Pancreas (tissue), 10 donors: ENCODE measurements at regions not wholly inside any gene's neighbourhood (a gene's known extent, or its start where the extent isn't known, plus 50 kb on each side); places are given as distances from the start of the nearest gene placed in this dataset.

Experiments used
- ATAC-seq, 4 donors: fragments of 200-7000 bp; cut with Tn5 transposase; one replicate each; pipeline versions ENCODE4 v1.8.0 to v1.9.1; 2020; ENCODE audit warnings: mild to moderate bottlenecking in 4 of 4, moderate library complexity in 4 of 4
- DNase-seq, 6 donors: peaks; one replicate each; pipeline ENCODE4 v3.0.0-alpha.2; 2020
- FAIRE-seq: peaks from 2 replicates; lab custom pipeline; 2012; peaks lifted over from hg19 to GRCh38; lab: Jason Lieb, UNC
- H3K27ac ChIP-seq, 4 donors: fragments of 200-600 bp; sonication (generic); 1 replicate in 3 of 4; 2 replicates in 1 of 4; pipeline versions ENCODE4 v1.5.0 to v1.8.0; 2020
- H3K27me3 ChIP-seq, 4 donors: fragments of 200-600 bp; one replicate each; pipeline ENCODE4 v1.8.0; 2021
- H3K36me3 ChIP-seq, 3 donors: fragments of 200-600 bp; sonication (generic) in 1 of 3; one replicate each; pipeline versions ENCODE4 v1.5.0 to v1.8.0; 2020 to 2021
- H3K4me1 ChIP-seq, 3 donors: fragments of 200-600 bp; one replicate each; pipeline ENCODE4 v1.8.0; 2021
- H3K4me3 ChIP-seq, 4 donors: fragments of 200-600 bp; sonication (generic) in 2 of 4; one replicate each; pipeline versions ENCODE4 v1.5.0 to v1.8.0; 2020 to 2021
- H3K9me3 ChIP-seq, 4 donors: fragments of 200-600 bp; one replicate each; pipeline ENCODE4 v1.8.0; 2021
- WGBS, 2 donors: extraction: QIAGEN DNeasy Blood & Tissue Kit; methylation state at CpG; one replicate each; pipeline ENCODE4 v1.1.7; 2013; 5-methylcytosine and 5-hydroxymethylcytosine counted together
- intact Hi-C, 3 donors: fragments of 100-400 bp; cut with DNase I; formaldehyde crosslinking; loops; one replicate each; pipeline versions ENCODE4 v1.11.1 to v1.14.2; 2022
- TF ChIP-seq, protein P1 (sequence below), 4 donors: fragments of 200-600 bp; sonication (generic) in 3 of 4; IDR thresholded peaks; one replicate each; pipeline versions ENCODE4 v1.5.0 to v1.8.0; 2021; ENCODE audit warnings: antibody characterized with exemption in 4 of 4
- donor health status: healthy with polysubstance abuse.
- donor health status: DM: no; HTN: no; CAD: no; lungs with moderate emphysema.
- donor health status: DM: no; HTN: no; CAD: no.
- donor health status: control.
- donor health status: control.
- donor health status: Bipolar disorder and iron deficiency.
- donor health status: DM: yes; HTN: yes; CAD: no.
- donor health status: DM: no; HTN: no; CAD: no.
- donor health status: DM: no; HTN: no; CAD: no.
- donor health status: DM: yes; HTN: yes; CAD: no.

DNA sequence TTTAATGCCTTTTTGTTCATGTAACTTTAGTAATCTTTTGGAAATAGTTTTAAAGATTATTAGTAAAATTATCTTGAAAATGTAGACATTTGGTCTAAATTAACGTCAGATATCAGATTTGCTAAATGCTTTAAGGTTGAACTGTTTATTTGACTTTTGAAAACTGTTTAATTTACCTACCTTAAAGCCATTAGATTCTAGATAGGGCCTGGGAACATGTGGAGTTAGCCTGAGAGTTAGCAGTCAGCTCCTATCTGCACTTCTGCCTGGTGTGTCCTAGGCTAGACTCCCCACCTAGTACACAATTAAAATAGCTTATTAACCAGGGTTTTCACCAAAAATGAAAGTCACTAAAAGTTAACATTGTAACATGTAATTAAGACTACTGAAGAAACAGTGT is 53.7 kb upstream of the CFAP20DC start:
- no peak for FAIRE-seq
- intact Hi-C loops, result no loop called here
- no peak for ATAC-seq
- Histone ChIP-seq H3K4me1 (peaks cover 0 to 3% (median 0%) of the 10 kb centered on the region in 3 donors), H3K9me3 (no peaks in the 10 kb centered on the region), H3K27ac (no peak overlapping the region), H3K27me3 (no peaks in the 10 kb centered on the region), H3K36me3 (no peaks in the 10 kb centered on the region), H3K4me3 (no peak overlapping the region)
- DNase-seq, result no peak
- WGBS, 2 donors, result 31 to 46% methylated on average over 1 of the region's 1 CpG
- TF ChIP-seq, protein P1, sequence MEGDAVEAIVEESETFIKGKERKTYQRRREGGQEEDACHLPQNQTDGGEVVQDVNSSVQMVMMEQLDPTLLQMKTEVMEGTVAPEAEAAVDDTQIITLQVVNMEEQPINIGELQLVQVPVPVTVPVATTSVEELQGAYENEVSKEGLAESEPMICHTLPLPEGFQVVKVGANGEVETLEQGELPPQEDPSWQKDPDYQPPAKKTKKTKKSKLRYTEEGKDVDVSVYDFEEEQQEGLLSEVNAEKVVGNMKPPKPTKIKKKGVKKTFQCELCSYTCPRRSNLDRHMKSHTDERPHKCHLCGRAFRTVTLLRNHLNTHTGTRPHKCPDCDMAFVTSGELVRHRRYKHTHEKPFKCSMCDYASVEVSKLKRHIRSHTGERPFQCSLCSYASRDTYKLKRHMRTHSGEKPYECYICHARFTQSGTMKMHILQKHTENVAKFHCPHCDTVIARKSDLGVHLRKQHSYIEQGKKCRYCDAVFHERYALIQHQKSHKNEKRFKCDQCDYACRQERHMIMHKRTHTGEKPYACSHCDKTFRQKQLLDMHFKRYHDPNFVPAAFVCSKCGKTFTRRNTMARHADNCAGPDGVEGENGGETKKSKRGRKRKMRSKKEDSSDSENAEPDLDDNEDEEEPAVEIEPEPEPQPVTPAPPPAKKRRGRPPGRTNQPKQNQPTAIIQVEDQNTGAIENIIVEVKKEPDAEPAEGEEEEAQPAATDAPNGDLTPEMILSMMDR (IDR thresholded peaks at IDR 0.05), result no peak

DNA sequence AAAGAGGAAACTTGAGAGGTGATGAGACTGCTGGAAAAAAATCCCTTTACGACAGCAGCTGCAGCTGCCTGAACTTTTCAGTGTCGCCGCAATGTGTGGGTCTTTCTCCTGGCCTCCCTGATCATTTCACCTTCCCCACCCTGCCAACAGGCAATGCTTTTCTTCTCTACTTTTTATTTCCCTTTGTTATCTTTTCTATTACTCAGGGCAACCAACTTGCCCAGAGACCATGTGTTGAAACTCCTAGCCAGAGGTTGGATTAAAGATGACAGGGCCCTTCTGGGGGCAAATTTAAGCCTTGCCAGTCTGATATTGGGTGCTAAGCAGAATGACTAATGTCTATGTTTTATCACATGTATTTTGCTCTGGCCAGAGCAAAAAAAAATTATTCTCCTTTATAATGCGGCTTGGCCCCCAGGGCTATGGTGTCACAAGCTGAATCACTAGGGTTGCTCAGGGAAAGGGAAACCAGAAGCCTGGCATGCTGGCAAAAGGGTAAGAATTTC is 51.5 kb upstream of the CFAP20DC start:
- H3K36me3 ChIP-seq, result no peaks in the 10 kb centered on the region
- intact Hi-C loops, result no loop called here
- 81 to 94% methylated on average over 4 of the region's 4 CpGs for WGBS, 2 donors
- TF ChIP-seq, protein P1 (IDR thresholded peaks at IDR 0.05), result no peak
- ATAC-seq, result no peak
- no peaks in the 10 kb centered on the region for H3K27me3 ChIP-seq
- no peak for DNase-seq
- no peak for FAIRE-seq
- H3K27ac ChIP-seq, result no peak overlapping the region
- H3K4me3 ChIP-seq, result no peak overlapping the region
- H3K9me3 ChIP-seq, result no peaks in the 10 kb centered on the region
- H3K4me1 ChIP-seq, result no peaks in the 10 kb centered on the region
